Heart left ventricle (tissue), 13 donors: ENCODE measurements at regions not wholly inside any gene's neighbourhood (a gene's known extent, or its start where the extent isn't known, plus 50 kb on each side); places are given as distances from the start of the nearest gene placed in this dataset.

Experiments
- CTCF ChIP-seq, 12 donors: fragments of 200-600 bp; sonication (generic) in 4 of 12; IDR thresholded peaks; one replicate each; pipeline versions ENCODE4 v1.5.0 to v1.8.0; 2018 to 2022; ENCODE audit warnings: antibody characterized with exemption in 12 of 12, mild to moderate bottlenecking in 5 of 12
- POLR2A ChIP-seq, 2 donors: fragments of 450-650 bp; IDR thresholded peaks; one replicate each; pipeline ENCODE4 v1.6.1; 2017; ENCODE audit warnings: antibody characterized with exemption in 2 of 2, mild to moderate bottlenecking in 2 of 2, moderate library complexity in 2 of 2
- donor health status: ischemic (EF 13 %, LVEDD 7.1; RV severe dilation, severe dysfunction).
- donor health status: DM: no; HTN: yes; CAD: no.
- donor health status: DM: no; HTN: no; CAD: no.
- donor health status: ischemic (EF 25% LVEDD 6.9; RV normal size, moderate dysfunction).
- donor health status: ischemic (EF 25% LVEDD 5.7; RV mildly dilated, moderate dysfunction).
- donor health status: ischemic (EF 35%, LVEDD 5.7; RV mildly dilated, moderate dysfunction).
- donor health status: nonischemic (EF 11% LVEDD 7.7; RV severe dilation, severe dysfunction).
- donor health status: DM: yes; HTN: yes; CAD: no.
- donor health status: PGD.
- donor health status: ischemic (EF 29% LVEDD 5.4; RV normal size, mild dysfunction).
- donor health status: nonischemic (EF 23%, LVEDD 6.1; RV moderate dilation, normal function).

GRCh38 chr3:1783995-1784394 is 314.7 kb upstream of the CNTN4 start:
- TF ChIP-seq CTCF (IDR thresholded peaks at IDR 0.05) (no peak), POLR2A (IDR thresholded peaks at IDR 0.05) (no peak)
